ENCODE measurements at regions not wholly inside any gene's neighbourhood (a gene's known extent, or its start where the extent isn't known, plus 50 kb on each side); places are given as distances from the start of the nearest gene placed in this dataset.

- intact Hi-C loops (cut with DNase I): no loop called here
- no peak for DNase-seq
- Histone ChIP-seq H3K27me3 (ENCODE audit: control insufficient read depth, insufficient read depth, low read length) (no peaks in the 10 kb centered on the region), H3K36me3 (ENCODE audit: control insufficient read depth in 2 of 3, insufficient read depth in 3 of 3, low read length in 3 of 3) (no peaks in the 10 kb centered on the region), H3K27ac (ENCODE audit: low read depth in 2 of 2, low read length in 2 of 2) (no peak overlapping the region), H3K9ac (ENCODE audit: low read length in 3 of 3) (no peak overlapping the region), H3K9me3 (ENCODE audit: control insufficient read depth in 2 of 3, insufficient read depth in 1 of 3, low read length in 3 of 3) (no peaks in the 10 kb centered on the region), H3K4me1 (ENCODE audit: control insufficient read depth in 2 of 3, insufficient read depth in 2 of 3, low read depth in 1 of 3, low read length in 3 of 3) (no peaks in the 10 kb centered on the region), H3K4me3 (ENCODE audit: low read length in 3 of 3) (no peak overlapping the region)
- FAIRE-seq: no peak
- TF ChIP-seq CTCF (IDR thresholded peaks at IDR 0.05; ENCODE audit: borderline replicate concordance, extremely low read depth, insufficient read depth): no peak
Observed at GRCh38 chr6:2439632-2440031, 194.2 kb upstream of the GMDS start.

GRCh38 chr6:2439082-2439481 lies 193.7 kb upstream of the GMDS start:
- intact Hi-C loops (cut with DNase I): no loop called here

GRCh38 chr6:2436410-2437154 lies 191.2 kb upstream of the GMDS start:
- no peaks in the 10 kb centered on the region for H3K36me3 ChIP-seq (ENCODE audit: control insufficient read depth in 2 of 3, insufficient read depth in 3 of 3, low read length in 3 of 3)
- no peaks in the 10 kb centered on the region for H3K9me3 ChIP-seq (ENCODE audit: control insufficient read depth in 2 of 3, insufficient read depth in 1 of 3, low read length in 3 of 3)
- DNase-seq (peak in 4 of 5 donors; percentile 76 to 87 (median 78)), FAIRE-seq (no peak)
- TF ChIP-seq CTCF (IDR thresholded peaks at IDR 0.05; ENCODE audit: borderline replicate concordance, extremely low read depth, insufficient read depth): no peak
- H3K4me1 ChIP-seq (ENCODE audit: control insufficient read depth in 2 of 3, insufficient read depth in 2 of 3, low read depth in 1 of 3, low read length in 3 of 3): peaks cover 0 to 7% (median 0%) of the 10 kb centered on the region in 3 donors
- H3K27me3 ChIP-seq (ENCODE audit: control insufficient read depth, insufficient read depth, low read length): no peaks in the 10 kb centered on the region
- H3K27ac ChIP-seq (ENCODE audit: low read depth in 2 of 2, low read length in 2 of 2): no peak overlapping the region
- H3K4me3 ChIP-seq (ENCODE audit: low read length in 3 of 3): no peak overlapping the region
- H3K9ac ChIP-seq (ENCODE audit: low read length in 3 of 3): no peak overlapping the region
- intact Hi-C loops (cut with DNase I): no loop called here

More at GRCh38 chr6:2439082-2439481, 193.7 kb upstream of the GMDS start:
- TF ChIP-seq CTCF (IDR thresholded peaks at IDR 0.05; ENCODE audit: borderline replicate concordance, extremely low read depth, insufficient read depth): no peak
- no peak for DNase-seq
- no peaks in the 10 kb centered on the region for H3K9me3 ChIP-seq (ENCODE audit: control insufficient read depth in 2 of 3, insufficient read depth in 1 of 3, low read length in 3 of 3)
- no peaks in the 10 kb centered on the region for H3K27me3 ChIP-seq (ENCODE audit: control insufficient read depth, insufficient read depth, low read length)
- peaks cover 0 to 3% (median 0%) of the 10 kb centered on the region in 3 donors for H3K4me1 ChIP-seq (ENCODE audit: control insufficient read depth in 2 of 3, insufficient read depth in 2 of 3, low read depth in 1 of 3, low read length in 3 of 3)
- FAIRE-seq: no peak
- no peak overlapping the region for H3K9ac ChIP-seq (ENCODE audit: low read length in 3 of 3)
- H3K36me3 ChIP-seq (ENCODE audit: control insufficient read depth in 2 of 3, insufficient read depth in 3 of 3, low read length in 3 of 3): no peaks in the 10 kb centered on the region
- H3K4me3 ChIP-seq (ENCODE audit: low read length in 3 of 3): no peak overlapping the region
- H3K27ac ChIP-seq (ENCODE audit: low read depth in 2 of 2, low read length in 2 of 2): no peak overlapping the region

Measured in kidney (tissue), 13 donors.